ENCODE measurements at regions not wholly inside any gene's neighbourhood (a gene's known extent, or its start where the extent isn't known, plus 50 kb on each side); places are given as distances from the start of the nearest gene placed in this dataset.

DNA sequence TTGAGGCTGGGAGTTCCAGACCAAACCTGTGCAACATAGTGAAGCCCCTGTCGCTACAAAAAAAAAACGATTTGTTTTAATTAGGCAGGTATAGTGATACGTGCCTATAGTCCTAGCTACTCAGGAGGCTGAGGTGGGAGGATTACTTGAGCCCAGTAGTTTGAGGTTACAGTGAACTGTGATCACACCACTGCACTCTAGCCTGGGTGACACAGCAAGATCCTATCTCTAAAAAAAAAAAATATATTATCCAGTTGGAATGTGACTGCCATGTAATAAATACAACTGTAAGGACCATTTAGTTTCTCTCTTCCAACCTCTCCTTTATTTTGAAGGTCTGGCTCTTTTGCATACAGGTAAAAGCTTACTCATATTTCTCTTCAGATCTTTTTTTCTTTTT is 571.5 kb downstream of the UTRN start:
- Histone ChIP-seq H3K4me1 (ENCODE audit: low read depth, poor library complexity, severe bottlenecking) (peaks cover 23% of the 10 kb centered on the region), H2AFZ (ENCODE audit: low read depth) (no peak overlapping the region), H3K79me2 (ENCODE audit: insufficient read depth, low read depth) (no peaks in the 10 kb centered on the region), H4K20me1 (ENCODE audit: insufficient read depth) (no peaks in the 10 kb centered on the region), H3K4me3 (IDR thresholded peaks at IDR 0.05; ENCODE audit: insufficient read depth, low read depth, low read length) (no peak overlapping the region), H3K27me3 (ENCODE audit: insufficient read depth, low read depth) (no peaks in the 10 kb centered on the region), H3K4me2 (no peak overlapping the region), H3K36me3 (ENCODE audit: insufficient read depth) (no peaks in the 10 kb centered on the region), H3K27ac (no peak overlapping the region), H3K9ac (no peak overlapping the region)
- TF ChIP-seq, protein P1, sequence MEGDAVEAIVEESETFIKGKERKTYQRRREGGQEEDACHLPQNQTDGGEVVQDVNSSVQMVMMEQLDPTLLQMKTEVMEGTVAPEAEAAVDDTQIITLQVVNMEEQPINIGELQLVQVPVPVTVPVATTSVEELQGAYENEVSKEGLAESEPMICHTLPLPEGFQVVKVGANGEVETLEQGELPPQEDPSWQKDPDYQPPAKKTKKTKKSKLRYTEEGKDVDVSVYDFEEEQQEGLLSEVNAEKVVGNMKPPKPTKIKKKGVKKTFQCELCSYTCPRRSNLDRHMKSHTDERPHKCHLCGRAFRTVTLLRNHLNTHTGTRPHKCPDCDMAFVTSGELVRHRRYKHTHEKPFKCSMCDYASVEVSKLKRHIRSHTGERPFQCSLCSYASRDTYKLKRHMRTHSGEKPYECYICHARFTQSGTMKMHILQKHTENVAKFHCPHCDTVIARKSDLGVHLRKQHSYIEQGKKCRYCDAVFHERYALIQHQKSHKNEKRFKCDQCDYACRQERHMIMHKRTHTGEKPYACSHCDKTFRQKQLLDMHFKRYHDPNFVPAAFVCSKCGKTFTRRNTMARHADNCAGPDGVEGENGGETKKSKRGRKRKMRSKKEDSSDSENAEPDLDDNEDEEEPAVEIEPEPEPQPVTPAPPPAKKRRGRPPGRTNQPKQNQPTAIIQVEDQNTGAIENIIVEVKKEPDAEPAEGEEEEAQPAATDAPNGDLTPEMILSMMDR (conservative IDR thresholded peaks at IDR 0.05; ENCODE audit: low read depth, low read length), result no peak

DNA sequence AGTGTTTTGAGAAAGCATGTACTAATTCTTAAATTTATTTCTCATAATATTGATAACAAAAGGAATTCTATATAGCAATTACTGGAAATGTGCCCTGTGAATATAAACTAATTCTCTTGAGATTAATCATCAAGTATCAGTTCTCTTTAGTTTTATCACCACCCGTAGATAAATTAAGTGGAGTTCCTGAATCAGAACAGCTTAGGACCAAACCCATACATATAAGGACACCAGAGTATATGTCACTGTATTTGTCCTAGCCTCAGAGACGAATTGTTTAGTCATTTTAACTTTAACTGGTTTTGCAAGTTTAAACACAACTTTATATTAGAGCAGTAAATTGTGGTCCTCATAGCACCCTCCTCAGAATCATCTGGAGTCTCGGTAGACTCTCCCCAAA is 572.0 kb downstream of the UTRN start:
- H3K4me3 ChIP-seq (IDR thresholded peaks at IDR 0.05; ENCODE audit: insufficient read depth, low read depth, low read length), result no peak overlapping the region
- no peak overlapping the region for H3K4me2 ChIP-seq
- no peaks in the 10 kb centered on the region for H3K79me2 ChIP-seq (ENCODE audit: insufficient read depth, low read depth)
- TF ChIP-seq, protein P1 (conservative IDR thresholded peaks at IDR 0.05; ENCODE audit: low read depth, low read length), result no peak
- no peak overlapping the region for H3K9ac ChIP-seq
- peaks cover 23% of the 10 kb centered on the region for H3K4me1 ChIP-seq (ENCODE audit: low read depth, poor library complexity, severe bottlenecking)
- no peaks in the 10 kb centered on the region for H4K20me1 ChIP-seq (ENCODE audit: insufficient read depth)
- H3K27ac ChIP-seq, result no peak overlapping the region
- H2AFZ ChIP-seq (ENCODE audit: low read depth), result no peak overlapping the region
- no peaks in the 10 kb centered on the region for H3K27me3 ChIP-seq (ENCODE audit: insufficient read depth, low read depth)
- H3K36me3 ChIP-seq (ENCODE audit: insufficient read depth), result no peaks in the 10 kb centered on the region

DNA sequence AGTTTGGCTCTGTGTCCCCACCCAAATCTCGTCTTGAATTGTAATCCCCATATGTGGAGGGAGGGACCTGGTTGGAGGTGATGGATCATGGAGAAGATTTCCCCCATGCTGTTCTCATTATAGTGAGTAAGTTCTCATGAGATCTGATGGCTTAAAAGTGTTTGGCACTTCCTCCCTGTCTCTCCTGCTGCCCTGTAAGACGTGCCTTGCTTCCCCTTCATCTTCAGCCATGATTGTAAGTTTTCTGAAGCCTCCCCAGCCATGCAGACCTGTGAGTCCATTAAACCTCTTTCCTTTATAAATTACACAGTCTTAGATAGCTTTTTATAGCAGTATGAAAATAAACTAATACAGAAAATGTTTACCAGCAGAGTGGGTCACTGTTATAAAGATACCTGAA is 577.6 kb downstream of the UTRN start:
- TF ChIP-seq, protein P1 (conservative IDR thresholded peaks at IDR 0.05; ENCODE audit: low read depth, low read length), result no peak
- H3K27me3 ChIP-seq (ENCODE audit: insufficient read depth, low read depth), result no peaks in the 10 kb centered on the region

DNA sequence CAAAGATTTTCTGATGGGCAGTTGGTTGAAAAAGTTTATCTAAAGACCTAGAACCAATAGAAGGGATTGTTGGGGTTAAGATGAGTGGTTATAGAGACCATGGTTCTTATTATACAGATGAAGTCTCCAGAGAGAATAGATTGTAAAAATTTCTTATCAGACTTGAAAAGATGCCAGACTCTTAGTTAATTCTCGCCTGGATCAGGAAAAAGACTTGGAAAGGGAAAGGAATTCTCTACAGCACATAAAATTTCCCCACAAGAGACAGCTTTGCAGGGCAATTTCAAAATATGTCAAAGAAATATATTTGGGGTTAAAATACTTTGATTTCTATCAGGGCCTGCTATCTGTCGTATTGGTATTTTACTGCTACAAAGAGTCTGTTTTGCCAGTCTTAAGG is 582.6 kb downstream of the UTRN start:
- Histone ChIP-seq H3K79me2 (ENCODE audit: insufficient read depth, low read depth) (no peaks in the 10 kb centered on the region), H4K20me1 (ENCODE audit: insufficient read depth) (no peaks in the 10 kb centered on the region), H3K27ac (no peak overlapping the region), H3K4me3 (IDR thresholded peaks at IDR 0.05; ENCODE audit: insufficient read depth, low read depth, low read length) (no peak overlapping the region), H2AFZ (ENCODE audit: low read depth) (no peak overlapping the region), H3K9ac (no peak overlapping the region), H3K4me2 (no peak overlapping the region), H3K4me1 (ENCODE audit: low read depth, poor library complexity, severe bottlenecking) (peaks cover 11% of the 10 kb centered on the region), H3K36me3 (ENCODE audit: insufficient read depth) (no peaks in the 10 kb centered on the region), H3K27me3 (ENCODE audit: insufficient read depth, low read depth) (no peaks in the 10 kb centered on the region)
- TF ChIP-seq, protein P1 (conservative IDR thresholded peaks at IDR 0.05; ENCODE audit: low read depth, low read length), result no peak

More for the DNA sequence above, 577.6 kb downstream of the UTRN start:
- Histone ChIP-seq H4K20me1 (ENCODE audit: insufficient read depth) (no peaks in the 10 kb centered on the region), H3K4me2 (no peak overlapping the region), H3K36me3 (ENCODE audit: insufficient read depth) (no peaks in the 10 kb centered on the region), H3K9ac (no peak overlapping the region), H3K4me3 (IDR thresholded peaks at IDR 0.05; ENCODE audit: insufficient read depth, low read depth, low read length) (no peak overlapping the region), H2AFZ (ENCODE audit: low read depth) (no peak overlapping the region), H3K79me2 (ENCODE audit: insufficient read depth, low read depth) (no peaks in the 10 kb centered on the region), H3K4me1 (ENCODE audit: low read depth, poor library complexity, severe bottlenecking) (no peaks in the 10 kb centered on the region), H3K27ac (no peak overlapping the region)

Data from KMS-11 (cell line).